GM12875 (cell line): ENCODE measurements at regions not wholly inside any gene's neighbourhood (a gene's known extent, or its start where the extent isn't known, plus 50 kb on each side); places are given as distances from the start of the nearest gene placed in this dataset.

Source experiments
- H3K4me3 ChIP-seq: one replicate; pipeline ENCODE4 v1.5.1; 2011; ENCODE audit warnings: low read depth, low read length, control low read depth
- CTCF ChIP-seq: IDR thresholded peaks from 2 replicates; pipeline ENCODE4 v1.5.1; 2011; ENCODE audit warnings: low read depth, mild to moderate bottlenecking, control low read depth, inconsistent platforms, low read length, moderate library complexity, borderline replicate concordance; ENCODE audit not compliant: insufficient read depth

GRCh38 chr11:80034801-80035200 is 594.0 kb upstream of the TENM4 start:
- no peak overlapping the region for H3K4me3 ChIP-seq
- no peak for TF ChIP-seq CTCF

GRCh38 chr11:80031014-80031600 is 590.3 kb upstream of the TENM4 start:
- TF ChIP-seq CTCF: no peak
- no peak overlapping the region for H3K4me3 ChIP-seq

GRCh38 chr11:80028998-80029397 is 588.2 kb upstream of the TENM4 start:
- H3K4me3 ChIP-seq: no peak overlapping the region
- TF ChIP-seq CTCF: no peak

GRCh38 chr11:80024119-80024518 is 583.3 kb upstream of the TENM4 start:
- no peak overlapping the region for H3K4me3 ChIP-seq
- no peak for TF ChIP-seq CTCF

- no peak overlapping the region for H3K4me3 ChIP-seq
- TF ChIP-seq CTCF: no peak
These were observed 582.6 kb upstream of the TENM4 start for GRCh38 chr11:80023386-80023785.

GRCh38 chr11:80010536-80010935 is 569.7 kb upstream of the TENM4 start:
- TF ChIP-seq CTCF: no peak
- no peak overlapping the region for H3K4me3 ChIP-seq

GRCh38 chr11:80009081-80009480 is 568.3 kb upstream of the TENM4 start:
- H3K4me3 ChIP-seq: no peak overlapping the region
- no peak for TF ChIP-seq CTCF
